ENCODE measurements at regions not wholly inside any gene's neighbourhood (a gene's known extent, or its start where the extent isn't known, plus 50 kb on each side); places are given as distances from the start of the nearest gene placed in this dataset.
A peak's percentile ranks its signal among the peaks of the same experiment; 100 is the strongest.
"Not testable (repeated sequence)": the region's sequence is repeated elsewhere in the genome, so short reads cannot be mapped to it uniquely, and the experiment has no call there.

DNA sequence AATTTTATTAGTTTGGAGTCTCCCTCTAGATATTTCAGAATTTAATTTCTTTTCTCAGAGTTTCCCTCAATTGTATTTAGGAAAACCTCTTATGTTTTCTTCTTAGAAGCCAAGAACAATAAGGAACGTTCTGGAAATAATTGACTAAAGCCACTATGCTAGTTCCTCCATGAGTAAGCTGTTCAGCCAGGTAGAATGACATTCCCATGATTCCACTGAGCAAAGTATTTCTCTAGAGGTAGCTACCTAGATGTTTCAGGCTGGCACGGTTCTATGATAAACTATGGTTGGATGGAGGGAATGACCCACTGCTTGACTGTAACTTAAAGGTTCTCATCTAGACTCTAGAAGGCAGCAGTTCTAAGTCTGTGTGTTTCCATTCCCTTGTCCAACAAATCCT, 62.4 kb downstream of the CLDN17 start:
- DNase-seq (ENCODE audit: low spot score) = no peak

GRCh38 chr21:30102871-30103270, 63.7 kb downstream of the CLDN17 start:
- no peak for DNase-seq (ENCODE audit: low spot score)

GRCh38 chr21:30101967-30102366, 64.6 kb downstream of the CLDN17 start:
- DNase-seq (ENCODE audit: low spot score) = no peak

GRCh38 chr21:30097791-30098190, 68.8 kb downstream of the CLDN17 start:
- DNase-seq (ENCODE audit: low spot score) = no peak

DNA sequence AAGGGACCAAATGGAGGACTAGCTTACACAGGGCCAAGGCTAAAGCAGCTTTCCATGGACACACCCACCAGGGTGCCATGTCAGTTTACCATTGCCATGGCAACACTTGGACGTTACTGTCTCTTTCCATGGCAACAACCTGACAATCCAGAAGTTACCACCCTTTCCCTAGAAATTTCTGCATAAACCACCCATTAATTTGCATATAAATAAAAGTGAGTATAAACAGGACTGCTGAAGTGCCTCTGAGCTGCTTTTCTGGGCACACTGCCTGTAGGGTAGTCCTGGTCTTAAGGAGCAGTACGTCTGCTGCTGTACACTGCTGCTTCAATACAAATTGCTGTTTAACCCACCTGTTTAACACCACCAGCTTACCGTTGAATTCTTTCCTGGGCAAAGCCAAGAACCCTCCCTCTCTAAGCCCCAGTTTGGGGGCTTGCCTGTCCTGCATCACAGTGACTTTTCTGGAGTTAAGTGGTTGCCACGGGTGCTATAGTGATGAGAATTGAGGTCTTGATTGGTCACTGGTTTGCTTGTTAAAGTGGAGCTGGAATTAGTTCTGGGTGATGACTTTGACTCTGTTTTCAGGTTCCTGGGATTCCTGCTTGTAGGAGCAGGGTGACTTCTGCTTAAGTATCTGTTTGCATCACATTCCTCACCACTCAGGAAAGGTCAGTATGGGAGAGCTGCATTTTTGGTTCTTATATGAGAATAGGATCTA, 83.2 kb downstream of the CLDN17 start:
- peak; percentile 38 for DNase-seq (ENCODE audit: low spot score)

DNA sequence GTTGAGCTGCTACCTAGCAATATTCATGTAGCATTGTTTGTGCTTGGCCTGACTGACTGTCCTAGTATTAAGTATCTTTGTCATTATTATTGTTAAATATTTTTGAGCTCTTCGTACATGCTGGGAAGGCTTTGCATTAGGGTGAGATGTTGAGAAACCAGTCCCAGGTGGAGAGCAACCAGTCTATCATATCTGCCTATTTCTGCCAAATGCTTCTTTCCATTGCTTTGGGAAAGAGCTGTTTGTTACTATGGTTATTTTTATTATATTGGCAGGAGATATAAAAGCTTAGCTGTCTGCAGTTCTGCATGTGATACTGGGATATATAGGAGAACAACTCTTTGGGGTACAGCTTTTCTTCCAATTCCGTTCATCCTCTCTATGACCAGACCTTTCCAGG, 85.1 kb downstream of the CLDN17 start:
- no peak for DNase-seq (ENCODE audit: low spot score)

DNA sequence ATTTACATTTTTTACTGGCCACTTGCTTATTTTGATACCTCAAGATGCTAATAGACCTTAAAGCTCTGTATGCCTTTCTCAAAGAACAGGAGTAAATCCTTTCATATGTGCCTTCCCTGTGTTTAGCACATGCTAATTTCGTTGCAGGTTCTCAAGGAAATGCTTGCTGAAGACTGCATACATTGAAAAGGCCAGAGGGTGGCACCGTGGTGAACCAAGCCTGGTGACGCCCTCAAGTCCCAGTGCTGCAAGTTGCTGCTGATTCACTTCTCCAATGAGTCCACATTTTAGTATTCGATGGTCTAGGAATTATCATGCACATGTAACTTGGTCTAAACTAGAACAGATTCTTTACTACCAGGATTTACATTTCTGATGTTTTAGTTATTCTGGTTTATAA, 94.1 kb downstream of the CLDN17 start:
- peak; percentile 49 for DNase-seq (ENCODE audit: low spot score)

DNA sequence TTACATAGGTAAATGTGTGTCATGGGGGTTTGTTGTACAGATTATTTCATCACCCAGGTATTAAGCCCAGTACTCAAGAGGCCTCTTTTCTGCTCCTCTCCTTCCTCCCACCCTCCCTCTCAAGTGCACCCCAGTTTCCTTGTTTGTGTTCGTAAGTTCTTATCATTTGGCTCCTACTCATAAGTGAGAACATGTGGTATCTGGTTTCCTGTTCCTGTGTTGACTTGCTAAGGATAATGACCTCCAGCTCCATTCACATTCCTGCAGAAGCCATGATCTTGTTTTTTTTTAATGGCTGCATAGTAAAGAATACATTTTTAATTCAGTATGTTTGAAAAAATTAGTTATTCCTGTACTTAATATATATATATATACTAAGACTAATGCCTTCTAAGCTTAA, 107.7 kb downstream of the CLDN17 start:
- DNase-seq (ENCODE audit: low spot score) = no peak

GRCh38 chr21:30057108-30057507, 109.5 kb downstream of the CLDN17 start:
- DNase-seq (ENCODE audit: low spot score) = no peak

GRCh38 chr21:30048570-30048969, 108.8 kb upstream of the GRIK1 start:
- DNase-seq (ENCODE audit: low spot score) = no peak

DNA sequence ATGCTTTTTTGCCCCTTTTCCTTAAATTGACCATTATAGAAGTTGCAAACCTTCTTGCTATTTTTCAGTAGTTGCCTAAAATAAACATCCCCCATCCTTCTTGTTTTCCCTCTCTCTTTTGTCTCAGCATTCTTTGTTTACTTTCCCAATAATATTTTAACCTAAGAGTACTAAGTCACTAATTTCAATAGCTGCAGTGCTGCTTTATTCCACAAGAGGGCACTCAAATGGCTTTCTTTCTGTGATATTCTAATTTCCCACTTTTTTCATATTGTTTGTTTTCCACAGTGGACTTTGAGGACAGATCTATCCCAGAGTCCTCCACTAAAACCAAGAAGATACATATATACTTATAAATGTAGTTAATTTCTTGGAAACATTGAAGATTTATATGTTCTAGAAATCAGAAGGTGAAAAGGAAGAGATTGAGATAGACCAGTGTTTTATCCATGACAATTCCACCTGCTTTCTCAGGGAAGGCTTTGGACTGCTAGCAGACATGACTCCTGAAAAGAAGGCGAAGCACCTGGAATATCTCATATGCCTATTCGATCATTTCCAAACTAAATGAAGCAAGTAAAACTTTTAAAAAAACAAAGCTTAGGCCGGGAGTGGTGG, 104.8 kb upstream of the GRIK1 start:
- peak; percentile 7 for DNase-seq (ENCODE audit: low spot score)

DNA sequence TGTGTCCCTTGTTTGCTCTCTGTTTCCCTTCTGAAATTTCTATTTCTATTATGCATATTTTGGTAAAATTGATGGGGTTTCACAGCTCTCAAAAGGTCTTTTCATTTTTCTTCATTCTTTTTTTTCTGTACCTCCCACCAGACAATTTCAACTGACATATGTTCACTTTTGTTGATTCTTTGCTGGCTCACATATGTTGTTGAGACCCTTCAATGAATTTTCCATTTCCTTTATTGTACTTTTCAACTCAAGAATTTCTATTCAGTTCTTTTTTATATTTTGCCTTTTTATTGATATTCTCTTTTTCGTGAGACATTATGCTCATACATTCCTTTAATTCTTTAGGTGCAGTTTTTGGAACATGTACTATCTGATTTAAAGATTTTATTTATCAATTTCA, 102.6 kb upstream of the GRIK1 start:
- DNase-seq (ENCODE audit: low spot score) = no peak

GRCh38 chr21:30033441-30033840, 93.6 kb upstream of the GRIK1 start:
- no peak for DNase-seq (ENCODE audit: low spot score)

DNA sequence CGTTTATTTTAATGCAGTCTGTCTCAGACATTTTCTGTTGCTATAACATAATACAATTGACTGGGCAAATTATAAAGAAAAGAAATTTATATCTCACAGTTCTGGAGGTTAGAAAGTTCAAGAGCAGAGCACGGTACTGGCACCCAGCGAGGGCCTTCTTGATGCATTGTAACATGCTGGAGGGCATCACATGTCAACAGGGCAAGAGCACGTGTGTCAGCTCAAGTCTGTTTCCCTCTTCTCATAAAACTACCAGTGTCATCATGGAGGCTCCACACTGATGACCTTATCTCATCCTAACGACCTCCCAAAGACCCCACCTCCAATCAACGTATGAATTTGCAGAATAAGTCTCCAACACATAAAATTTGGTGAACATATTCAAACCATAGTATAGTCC, 90.6 kb upstream of the GRIK1 start:
- no peak for DNase-seq (ENCODE audit: low spot score)

- no peak for DNase-seq (ENCODE audit: low spot score)
These were observed 88.7 kb upstream of the GRIK1 start for GRCh38 chr21:30028537-30028936.

DNA sequence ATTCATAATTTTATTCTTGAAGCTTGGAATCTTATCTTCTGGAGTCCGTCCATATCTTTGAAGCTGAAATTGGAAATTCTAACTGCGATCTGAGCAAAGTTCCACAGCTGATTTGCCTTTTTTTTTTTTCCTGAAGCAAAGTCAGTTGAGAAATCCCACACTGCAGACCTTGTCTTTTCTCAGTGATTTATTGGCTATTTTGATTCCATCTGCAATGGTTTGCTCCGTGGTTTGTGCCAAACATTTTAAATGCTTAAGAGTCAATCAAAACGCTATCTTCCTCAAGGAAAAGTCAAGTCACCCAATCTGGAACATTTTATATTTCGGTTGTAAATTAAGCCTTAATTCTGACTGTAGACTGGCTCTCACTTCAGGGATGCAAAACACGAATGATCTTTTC, 88.2 kb upstream of the GRIK1 start:
- DNase-seq (ENCODE audit: low spot score) = no peak

DNA sequence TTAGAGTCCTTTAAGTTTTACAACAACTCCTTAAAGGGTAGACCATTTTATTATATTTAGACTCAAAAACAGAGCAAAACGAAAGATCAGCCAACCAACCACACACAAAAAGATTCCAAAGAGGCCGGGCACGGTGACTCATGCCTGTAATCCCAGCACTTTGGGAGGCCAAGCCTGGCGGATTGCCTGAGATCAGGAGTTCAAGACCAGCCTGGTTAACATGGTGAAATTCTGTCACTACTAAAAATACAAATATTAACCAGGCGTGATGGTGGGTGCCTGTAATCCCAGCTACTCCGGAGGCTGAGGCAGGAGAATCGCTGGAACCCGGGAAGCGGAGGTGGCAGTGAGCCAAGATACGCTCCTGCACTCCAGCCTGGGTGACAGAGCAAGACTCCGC, 83.3 kb upstream of the GRIK1 start:
- DNase-seq (ENCODE audit: low spot score) = not testable (repeated sequence)

GRCh38 chr21:30014886-30015285, 75.1 kb upstream of the GRIK1 start:
- peak; percentile 12 for DNase-seq (ENCODE audit: low spot score)

DNA sequence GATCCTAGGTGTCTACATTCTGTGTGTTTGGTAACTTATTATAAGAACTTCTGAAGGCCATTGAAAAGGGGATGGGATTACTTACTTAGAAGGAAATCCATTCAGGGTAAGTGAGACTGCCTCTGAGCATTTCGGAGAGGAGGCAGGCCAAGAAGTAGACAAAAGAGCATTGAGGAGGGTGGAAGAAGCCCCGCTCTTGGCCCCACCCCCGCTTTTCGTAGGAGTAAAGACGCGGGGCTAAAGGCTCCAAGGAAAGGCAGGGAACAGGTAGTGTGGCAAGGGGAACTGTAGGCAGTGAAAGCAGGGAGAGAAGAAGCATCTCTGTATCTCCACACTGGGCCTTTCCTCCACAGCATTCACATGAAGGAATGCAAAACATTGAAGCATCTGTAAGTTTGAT, 51.8 kb upstream of the GRIK1 start:
- peak; percentile 22 for DNase-seq (ENCODE audit: low spot score)

GRCh38 chr21:29989634-29990234, 49.9 kb upstream of the GRIK1 start:
- DNase-seq (ENCODE audit: low spot score) = no peak
